EL (cell line): ENCODE measurements at regions not wholly inside any gene's neighbourhood (a gene's known extent, or its start where the extent isn't known, plus 50 kb on each side); places are given as distances from the start of the nearest gene placed in this dataset.
"Not testable (repeated sequence)": the region's sequence is repeated elsewhere in the genome, so short reads cannot be mapped to it uniquely, and the experiment has no call there.

Experiments used
- DNase-seq: peaks from one replicate; pipeline ENCODE4 v3.0.0-alpha.2; 2016

DNA sequence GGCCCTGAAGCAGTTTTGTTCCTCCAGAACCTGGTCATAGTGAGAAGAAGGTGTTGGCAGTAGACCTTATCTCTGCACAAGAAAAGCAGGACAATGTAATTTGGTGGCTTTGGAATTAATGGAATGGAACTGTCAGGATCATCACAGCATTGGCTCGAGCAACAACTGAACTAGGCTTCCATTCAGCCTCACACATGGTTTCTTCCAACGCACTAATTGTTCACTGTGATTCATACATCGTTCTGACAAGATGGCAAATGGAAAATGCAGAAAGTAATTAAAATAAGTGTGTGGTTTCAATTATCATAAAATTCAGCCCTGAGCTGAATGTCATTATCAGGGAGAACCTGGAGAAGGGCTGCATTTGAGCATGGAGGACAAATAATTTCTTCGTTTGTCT, 80.6 kb downstream of the MFSD1 start:
- DNase-seq, result no peak

GRCh38 chr3:158896729-158897128, 94.9 kb downstream of the MFSD1 start:
- DNase-seq, result no peak

- DNase-seq, result no peak
These were observed 104.9 kb downstream of the MFSD1 start for GRCh38 chr3:158906749-158907148.

DNA sequence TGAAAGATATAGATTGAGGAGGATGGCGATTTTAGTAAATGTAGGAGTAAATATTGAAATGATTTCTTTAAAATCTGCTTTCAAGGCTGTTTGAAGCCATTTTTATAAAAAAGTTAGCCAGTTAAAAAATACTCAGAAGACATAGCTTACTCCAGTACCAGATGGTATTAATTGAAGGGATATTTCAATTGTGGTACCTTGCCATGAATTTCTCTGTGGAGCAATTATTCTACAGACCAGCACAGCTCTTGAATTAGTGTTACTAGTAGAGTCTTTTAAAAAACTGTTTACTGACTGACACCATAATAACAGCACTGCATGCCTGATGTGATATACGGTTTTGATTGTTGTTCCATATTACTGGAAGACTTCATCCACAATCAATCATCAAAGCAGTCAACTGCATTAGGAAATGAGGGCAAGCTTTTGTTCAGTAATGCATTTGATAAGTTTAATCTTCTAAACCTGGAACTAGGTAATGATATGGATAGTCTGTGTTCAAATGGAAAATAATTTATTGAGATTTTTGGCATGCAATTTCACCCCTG, 106.4 kb downstream of the MFSD1 start:
- no peak for DNase-seq

GRCh38 chr3:158909870-158910269, 108.0 kb downstream of the MFSD1 start:
- peak; percentile 66 for DNase-seq

DNA sequence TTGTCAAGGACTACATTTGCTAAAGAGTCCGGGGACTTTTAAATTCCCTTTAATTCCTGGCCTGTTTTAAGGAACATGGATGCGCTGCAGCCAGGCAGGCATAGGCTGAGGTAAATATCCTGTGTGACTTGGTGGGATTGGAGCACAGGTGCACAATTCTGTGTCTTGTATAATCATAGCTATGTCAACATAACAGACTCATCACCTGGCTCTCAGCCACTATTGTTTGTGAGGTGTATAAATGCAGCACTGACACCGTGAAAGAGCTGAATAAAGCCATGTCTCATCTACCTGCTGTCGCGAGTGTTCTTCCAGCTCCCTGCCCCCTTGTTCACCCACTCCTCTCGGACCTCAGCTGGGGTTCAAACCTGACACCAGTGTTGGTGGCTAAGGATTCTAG, 109.7 kb downstream of the MFSD1 start:
- DNase-seq, result no peak

DNA sequence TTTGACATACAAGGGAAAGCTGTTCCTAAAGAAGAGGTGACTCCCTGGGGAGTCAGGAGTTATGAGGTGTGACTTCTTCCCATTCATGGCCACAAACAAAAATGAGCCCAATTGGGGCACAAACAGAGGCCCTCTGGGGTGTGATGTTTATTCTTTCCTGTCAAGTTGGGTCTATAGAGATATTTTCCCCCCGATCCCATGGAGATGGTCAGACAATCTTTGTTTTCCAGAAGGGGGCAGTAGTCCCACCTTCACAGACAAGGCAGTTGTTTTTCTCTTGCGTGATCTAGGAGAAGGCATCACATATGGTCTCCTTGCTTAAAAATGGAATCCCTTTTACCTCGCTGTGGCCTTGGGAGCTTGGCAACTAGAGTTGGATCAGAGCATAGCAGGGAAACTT, 110.3 kb downstream of the MFSD1 start:
- DNase-seq, result no peak

GRCh38 chr3:158912621-158913020, 110.8 kb downstream of the MFSD1 start:
- peak; percentile 32 for DNase-seq

GRCh38 chr3:158916111-158916510, 114.3 kb downstream of the MFSD1 start:
- DNase-seq, result no peak

DNA sequence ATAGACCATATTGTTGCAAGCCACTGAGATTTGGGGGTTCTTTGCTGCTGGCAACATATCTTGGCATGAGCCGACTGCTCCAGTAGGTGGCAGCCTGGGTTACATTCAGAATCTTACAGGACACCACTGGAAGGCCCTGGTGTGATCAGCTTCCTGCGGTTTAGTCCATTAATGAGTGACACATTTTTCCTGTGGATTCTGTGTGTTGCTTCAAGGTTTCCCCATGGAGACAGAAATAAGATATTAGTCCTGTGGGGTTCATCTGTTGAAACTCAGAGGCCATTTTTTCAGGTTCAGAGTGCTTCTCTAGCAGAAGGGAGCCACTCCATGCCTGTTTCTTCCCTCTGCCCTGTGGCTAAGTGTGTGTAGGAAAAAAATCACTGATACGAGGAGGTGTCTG, 116.2 kb downstream of the MFSD1 start:
- peak; percentile 83 for DNase-seq

GRCh38 chr3:158918451-158918850, 116.6 kb downstream of the MFSD1 start:
- DNase-seq, result no peak

GRCh38 chr3:158920371-158920770, 118.5 kb downstream of the MFSD1 start:
- DNase-seq, result peak; percentile 31

DNA sequence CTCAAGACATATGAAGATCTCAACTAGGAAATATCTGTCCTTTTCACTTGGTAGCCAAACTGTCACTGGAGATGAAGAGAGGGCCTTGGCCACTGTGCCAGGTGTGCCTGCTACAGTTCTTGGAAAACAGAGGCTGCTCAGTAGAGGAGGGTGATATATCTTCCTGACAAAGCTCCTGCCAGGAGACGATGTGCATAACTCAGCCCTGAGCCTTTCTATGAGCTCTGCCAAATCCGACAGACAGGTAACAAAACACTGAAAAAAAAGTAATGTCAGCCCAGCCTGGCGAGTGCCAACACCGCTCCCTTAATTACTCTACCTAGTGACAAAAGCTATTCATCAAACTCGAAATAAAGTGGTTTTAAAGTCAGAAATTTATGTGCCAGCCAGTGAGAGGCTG, 123.2 kb downstream of the MFSD1 start:
- no peak for DNase-seq

GRCh38 chr3:158925828-158926494, 124.1 kb downstream of the MFSD1 start:
- no peak for DNase-seq

- DNase-seq, result peak; percentile 51
These were observed 134.0 kb downstream of the MFSD1 start for GRCh38 chr3:158935846-158936245.

DNA sequence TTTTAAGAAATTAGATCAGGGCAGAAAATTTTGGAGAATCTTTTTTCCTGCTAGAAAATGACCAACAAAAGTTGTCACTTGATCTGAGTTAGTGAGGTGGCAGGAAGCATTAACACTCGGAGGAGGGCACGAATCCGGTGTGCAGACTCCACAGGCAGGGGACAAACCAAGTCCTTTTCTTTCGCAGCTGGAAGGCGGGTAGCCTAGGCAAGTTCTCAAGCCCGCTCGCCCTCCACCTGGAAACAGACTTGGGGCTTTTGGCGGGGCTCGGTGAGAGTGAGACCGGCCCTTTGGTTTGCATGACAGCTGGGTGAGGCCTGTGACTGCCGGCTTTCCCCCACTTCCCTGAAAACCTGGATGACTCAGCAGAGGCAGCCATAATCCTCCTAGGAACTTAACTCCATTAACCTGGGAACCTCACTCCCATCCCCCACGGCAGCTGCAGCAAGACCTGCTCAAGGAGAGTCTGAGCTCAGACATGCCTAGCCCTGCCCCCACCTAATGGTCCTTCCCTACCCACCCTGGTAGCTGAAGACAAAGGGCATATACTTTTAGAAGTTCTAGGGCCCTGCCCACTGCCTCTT, 134.8 kb downstream of the MFSD1 start:
- DNase-seq, result no peak

DNA sequence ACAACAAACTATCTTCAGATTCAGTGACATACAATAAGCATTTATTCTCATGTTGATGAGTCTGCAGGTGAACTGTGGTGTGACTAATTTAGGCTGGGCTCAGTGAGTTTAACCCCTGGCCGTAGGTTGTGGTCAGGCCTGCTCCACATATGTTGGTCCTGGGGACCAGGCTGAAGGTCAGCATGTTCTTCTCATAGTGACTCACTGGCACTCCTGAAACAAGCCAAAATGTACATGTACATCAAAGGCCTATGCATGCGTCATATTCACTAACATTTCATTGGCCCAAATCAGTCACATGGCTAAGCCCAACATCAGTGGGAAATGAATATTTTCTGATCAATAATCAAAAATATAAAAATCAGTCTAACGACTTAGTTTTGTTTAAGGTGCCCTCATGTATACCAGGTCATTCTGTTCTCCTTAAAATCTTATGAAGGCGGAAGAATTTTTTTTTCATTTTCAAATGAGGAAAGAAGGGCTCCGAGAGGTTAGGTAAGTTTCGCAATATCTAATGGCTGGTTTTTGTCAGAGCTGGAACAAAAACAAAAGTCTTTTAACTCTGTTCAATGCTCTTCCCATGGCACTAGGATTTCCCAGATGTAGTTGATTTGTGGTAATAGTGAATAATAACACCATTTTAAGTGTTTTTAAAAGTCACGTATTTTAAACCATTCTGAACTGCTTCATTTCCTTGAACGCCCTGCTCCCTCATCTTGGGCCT, 148.5 kb downstream of the MFSD1 start:
- no peak for DNase-seq

DNA sequence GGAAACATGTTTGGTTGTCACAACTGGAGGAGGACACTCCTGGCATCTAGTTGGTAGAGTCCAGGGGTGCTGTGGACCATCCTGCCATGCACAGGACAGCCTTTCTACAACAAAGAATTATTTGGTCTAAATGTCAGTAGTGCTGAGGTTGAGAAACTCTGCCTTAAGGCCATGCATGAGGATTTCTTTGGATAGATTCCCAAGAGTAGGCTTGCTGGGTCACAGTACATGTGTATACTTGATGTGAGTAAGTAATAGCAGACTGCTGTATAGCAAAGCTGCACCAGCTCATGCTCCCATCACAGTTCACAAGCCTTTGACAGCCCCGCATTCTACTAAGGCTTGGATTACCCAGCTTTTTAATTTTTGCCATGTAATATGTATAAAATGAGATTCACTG, 151.3 kb downstream of the MFSD1 start:
- DNase-seq, result peak; percentile 2

DNA sequence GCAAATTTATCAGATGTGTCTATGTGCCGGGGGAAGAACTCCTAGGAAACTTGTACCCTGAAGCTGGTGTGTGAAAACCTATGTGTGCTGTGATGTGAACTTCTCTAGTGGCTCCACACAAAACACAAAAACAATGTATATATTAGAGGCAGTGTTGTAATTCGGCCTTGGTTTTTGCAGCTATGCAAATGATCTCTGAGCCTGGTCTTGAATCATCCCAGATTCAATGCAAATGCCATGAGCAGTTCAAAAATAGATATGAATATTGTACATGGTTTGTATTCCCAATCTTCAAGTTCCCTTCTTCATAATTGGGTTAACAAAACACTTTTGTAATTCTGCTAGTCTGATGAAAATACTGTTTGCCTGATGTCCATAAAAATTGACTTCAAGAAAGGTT, 152.6 kb downstream of the MFSD1 start:
- no peak for DNase-seq

GRCh38 chr3:158957777-158958176, 155.9 kb downstream of the MFSD1 start:
- DNase-seq, result not testable (repeated sequence)

DNA sequence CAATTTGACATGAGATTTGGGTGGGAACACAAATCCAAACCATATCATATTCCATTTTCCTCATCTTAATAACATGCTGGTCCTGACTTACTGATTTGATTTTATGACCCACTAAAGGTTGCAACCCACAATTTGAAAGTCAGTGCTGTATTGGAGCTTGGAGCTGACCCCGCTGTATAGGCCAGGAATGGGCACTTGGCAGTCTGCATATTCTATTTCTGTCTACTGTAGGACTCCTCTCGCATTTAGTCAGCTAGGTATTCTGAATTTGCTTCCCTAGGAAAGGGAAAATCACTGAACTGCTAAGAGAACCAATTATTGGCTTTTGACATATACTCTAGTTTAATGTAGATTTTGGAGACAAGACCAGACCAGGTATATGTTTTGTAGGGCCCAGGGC, 157.0 kb downstream of the MFSD1 start:
- DNase-seq, result no peak

DNA sequence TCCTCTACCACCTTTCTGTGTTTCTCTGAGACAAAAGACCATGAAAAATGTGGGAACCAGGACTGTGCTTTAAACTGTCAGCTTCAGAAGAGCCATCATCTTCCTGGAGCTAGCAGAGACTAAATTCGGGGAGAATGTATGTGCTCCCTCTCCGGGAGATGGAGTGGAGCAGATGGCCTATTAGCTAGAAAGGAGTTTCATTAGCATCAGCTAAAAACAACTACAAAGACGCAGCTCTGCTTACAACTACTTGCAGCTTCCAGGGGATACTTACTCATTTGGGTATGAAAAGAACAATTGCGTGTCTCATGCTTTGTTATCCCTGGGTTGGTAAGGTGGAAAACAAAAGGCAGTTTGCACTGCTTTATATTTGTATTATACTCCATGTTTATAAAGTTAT, 159.6 kb downstream of the MFSD1 start:
- no peak for DNase-seq

DNA sequence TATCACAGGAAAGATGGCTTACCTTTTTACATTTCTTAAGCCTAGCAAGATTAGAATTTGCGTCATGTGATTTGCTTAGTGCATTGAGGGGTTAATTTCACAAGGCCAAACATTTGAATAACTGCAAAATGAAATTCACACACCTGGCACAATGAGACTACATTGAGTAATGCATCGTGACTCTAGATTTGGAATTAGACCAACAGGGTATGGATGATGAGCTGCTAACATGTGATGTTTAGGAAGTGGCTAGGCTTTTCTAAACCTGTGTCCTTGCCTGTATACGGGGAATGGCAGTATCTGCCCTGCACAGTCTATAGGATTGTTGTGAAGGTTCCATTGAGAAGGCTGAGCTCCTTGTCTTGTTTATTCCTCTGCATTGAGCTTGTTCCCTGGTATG, 160.1 kb downstream of the MFSD1 start:
- DNase-seq, result no peak

GRCh38 chr3:158970006-158970405, 168.2 kb downstream of the MFSD1 start:
- DNase-seq, result no peak
